ENCODE measurements at regions not wholly inside any gene's neighbourhood (a gene's known extent, or its start where the extent isn't known, plus 50 kb on each side); places are given as distances from the start of the nearest gene placed in this dataset.

DNA sequence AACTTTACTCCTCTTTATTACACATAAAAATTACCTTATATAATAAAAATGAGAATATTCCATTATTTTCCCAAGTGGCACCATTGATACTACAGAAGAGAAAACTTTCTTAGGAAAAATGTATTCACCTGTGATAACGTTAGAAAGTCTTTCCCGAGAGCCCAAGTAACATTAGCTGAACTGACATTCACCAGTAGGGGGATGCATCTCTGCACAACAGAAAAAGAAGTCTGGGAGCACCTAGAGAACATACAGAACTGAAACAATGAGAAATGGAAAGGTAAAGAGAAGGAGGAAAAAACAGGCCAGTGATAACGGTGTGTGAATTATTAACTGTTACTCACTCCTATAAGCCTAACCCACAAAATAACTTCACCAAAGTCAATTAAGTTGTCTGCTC, 423.3 kb downstream of the CENPC start:
- no peak for DNase-seq (ENCODE audit: low read depth)

DNA sequence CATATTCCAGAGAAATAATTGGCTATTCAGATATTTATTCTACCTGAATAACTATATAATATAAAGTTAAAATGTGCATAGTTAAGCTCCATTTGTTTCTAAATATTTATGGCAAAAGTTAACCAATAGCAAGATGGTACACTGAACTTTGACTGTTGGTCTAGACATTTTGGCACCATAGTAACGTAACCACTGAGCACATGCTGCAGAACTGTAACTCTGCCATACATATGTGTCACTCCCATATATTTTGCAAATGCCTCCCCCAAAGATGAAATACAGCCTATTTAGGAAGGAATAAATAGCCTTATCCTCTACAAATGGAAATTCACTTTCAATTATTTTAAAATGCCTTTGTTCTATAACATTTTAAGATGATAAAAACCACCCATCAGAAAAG, 424.9 kb downstream of the CENPC start:
- DNase-seq (ENCODE audit: low read depth): no peak

DNA sequence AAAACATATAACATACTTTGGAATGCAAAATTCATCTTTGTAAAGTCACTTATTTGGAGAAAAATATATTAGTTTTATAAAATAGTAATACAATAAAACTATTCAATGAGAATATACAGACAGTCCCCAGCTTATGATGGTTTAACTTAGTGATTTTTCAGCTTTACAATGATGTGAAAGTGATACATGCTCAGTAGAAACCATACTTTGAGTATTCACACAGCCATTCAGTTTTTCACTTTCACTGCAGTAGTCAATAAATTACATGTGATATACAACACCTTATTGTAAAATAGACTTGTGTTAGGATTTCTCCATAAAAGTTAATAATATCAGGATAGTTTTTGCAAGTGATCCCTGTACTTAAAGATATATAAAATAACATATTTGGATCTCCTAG, 436.0 kb downstream of the CENPC start:
- DNase-seq (ENCODE audit: low read depth): no peak

DNA sequence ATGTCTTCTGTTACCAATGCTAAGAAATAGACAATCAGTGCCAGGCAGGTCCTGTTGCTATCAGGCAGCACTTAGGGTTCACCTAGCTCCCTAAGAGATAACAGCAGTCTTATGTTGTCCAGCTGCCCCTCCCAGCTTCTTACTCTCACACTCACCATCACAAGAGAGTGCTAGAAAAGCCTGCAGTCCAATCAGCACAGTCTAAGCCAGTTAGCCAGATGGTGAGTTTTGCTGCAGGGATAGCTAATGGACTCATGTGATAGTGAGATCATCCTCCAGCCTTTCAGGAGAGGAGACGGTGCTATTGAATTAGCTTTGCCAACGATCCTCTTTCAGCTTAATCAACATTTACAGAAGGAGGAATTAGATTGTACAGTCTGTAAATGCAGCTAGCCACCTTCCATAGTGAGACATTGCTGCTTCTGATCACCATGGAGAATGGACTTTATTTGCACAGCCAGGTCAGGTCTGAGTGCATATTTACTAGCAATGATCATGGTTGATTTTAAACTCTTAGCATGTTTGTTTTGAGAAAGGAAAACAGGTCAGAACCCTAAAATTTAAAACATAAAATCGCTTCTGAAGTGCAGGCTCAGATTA, 438.3 kb downstream of the CENPC start:
- DNase-seq (ENCODE audit: low read depth): no peak

DNA sequence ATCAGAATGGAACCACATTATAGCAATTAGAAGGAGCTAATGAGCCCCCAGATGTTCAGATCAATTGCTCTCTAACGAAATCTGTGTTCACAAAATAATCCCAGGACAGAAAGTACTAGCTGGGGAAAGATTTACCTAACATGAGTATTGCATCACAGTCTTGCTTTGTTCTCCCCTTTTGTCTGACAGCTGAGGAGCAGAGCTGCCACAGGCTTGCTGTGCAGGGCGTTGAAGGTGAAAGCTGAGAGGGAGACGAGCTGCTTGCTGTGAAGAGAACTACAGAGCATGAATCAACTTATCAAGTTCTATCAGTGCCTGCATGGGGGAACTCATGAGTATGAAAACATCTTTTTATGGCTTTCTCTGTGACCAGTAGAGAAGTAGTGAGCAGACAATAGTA, 441.2 kb downstream of the CENPC start:
- DNase-seq (ENCODE audit: low read depth): no peak

DNA sequence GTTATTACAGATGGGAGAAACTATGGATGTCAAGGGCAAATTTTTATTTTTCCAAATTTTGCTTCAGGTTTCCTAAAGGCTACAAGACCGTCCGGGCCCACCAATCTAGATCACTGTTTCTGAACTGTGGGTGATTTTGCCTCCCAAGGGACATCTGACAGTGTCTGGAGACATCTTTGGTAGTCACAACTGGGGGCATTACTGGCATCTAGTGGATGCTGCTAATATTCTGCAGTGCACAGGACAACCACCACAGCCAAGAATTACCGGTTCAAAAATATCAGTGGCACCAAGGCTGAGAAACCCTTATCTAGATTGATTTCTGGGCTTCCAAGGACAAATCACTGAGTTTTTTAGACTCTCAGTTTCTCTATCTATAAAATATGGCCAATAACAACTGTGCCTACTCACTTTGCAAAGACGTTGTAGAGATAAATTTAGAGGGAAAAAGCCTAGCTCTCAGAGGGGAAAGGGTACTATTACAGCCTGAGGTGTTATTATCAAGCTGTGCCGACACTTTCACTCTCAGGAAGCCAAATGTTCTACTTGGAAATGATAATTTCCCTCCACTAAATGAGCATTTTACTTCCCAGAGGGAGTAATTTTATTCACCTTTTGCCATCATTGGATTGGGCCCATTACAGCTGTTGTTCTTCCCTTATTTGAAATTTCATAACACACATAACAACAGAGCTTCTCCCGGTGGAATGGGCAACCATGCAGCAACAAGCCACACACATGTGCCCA, 442.1 kb downstream of the CENPC start:
- no peak for DNase-seq (ENCODE audit: low read depth)

DNA sequence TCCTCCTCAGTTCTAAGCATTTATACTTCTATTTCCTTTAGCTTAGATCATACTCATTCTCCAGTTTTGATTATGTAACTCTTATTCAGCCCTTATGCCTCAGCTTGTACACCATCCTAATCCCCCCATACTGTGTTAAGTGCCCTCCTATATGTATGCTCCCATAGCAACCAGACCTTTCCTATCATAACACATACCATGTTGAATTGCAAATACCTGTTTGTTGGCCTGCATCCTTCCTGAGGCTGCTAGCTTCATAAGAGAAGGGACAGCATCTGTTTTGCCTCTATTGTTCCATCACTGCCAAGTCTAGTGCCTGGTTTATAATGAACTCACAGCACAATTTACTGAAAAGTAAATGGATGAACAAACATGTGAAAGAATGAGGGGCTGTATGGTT, 443.7 kb downstream of the CENPC start:
- DNase-seq (ENCODE audit: low read depth): no peak

DNA sequence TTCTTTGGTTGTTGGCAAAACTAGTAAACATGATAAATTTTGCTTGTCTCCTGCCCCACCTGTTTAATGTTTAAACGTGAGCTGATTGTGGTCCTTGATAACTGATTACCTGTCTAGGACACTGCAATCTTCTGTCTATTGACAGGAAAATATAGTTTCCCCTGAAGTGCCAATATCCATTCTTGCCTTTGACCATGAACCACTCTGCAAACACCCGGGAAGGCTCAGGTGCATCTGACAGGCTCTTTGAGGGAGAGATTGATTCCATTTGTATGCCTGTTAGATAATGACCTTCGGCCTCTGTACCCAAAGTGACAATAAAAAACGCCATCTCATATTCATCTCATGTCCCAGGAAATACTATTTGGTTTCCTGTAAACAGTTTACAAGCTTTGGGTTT, 453.0 kb downstream of the CENPC start:
- no peak for DNase-seq (ENCODE audit: low read depth)

DNA sequence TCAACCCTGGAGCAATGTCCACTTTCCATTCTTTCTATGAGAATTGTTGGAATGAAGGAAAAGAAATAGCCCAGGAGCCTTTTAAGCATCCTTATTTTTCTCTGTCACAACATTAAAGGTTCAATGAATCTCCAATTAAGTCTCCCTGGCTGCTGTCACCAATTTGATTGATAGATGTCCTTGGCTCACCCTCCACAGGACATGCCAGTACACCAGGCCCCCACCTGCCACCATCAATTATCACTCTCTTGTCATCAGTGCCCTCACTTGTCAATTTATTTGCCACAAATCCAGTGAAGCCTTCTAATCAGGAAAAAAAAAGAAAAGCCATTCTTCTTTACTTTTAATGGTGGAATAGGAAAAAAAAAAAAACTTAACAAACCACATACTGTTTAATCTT, 453.6 kb downstream of the CENPC start:
- DNase-seq (ENCODE audit: low read depth): no peak

DNA sequence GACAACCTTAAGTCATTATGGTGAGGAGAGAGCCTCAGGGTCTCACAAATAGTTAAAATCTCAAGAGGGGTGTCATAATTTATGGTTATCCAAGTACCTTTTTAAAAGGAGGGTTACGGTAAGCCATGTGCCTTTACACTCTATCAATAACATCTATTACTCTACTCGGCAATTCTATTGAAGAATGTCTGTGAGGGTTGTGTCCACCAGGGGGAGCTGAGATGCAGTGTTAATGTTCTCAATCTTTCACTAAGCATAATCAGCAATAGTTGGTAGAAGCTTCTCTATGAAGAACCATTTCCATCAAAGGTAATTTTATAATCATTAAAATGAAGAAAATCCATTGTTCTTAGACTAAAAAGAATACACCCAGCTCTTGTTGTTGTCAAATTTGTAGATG, 457.4 kb downstream of the CENPC start:
- DNase-seq (ENCODE audit: low read depth): peak; percentile 1

DNA sequence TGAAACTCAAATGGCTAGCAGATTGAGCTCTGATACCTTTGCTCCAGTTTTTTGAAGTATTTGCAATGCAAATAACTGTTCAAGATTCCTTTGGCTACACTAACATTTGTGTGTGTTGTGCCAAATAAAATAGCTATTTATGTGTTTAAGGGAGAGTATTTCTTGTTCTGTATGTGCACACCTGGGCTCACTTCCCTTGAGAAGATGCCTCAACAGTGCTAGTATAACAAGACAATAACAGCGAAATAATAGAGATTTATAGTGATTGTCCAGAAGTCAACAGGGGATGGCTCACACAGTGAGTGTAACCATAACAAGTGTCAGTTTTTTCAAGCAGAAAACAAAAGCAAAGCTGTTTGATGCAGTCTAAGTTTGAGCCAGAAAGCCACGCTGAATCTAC, 460.5 kb downstream of the CENPC start:
- DNase-seq (ENCODE audit: low read depth): no peak

DNA sequence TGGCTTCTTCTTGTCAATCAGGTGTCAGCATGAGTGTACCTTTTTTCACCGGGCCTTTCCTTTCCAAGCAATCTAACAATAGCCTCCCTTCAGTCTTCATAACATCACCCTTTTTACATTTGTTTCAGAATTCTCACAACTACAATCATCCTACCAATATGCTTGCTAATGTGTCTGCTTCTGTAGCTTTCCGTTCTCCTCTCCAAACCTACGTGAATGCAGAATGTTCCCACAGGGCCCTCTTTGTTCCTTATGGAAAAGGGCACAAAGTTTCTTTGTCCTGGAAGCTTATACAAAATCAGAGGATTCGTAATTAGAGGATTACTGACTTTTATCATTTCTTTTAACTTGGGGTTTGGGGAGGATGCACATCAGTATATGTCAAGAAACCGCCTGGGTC, 461.8 kb downstream of the CENPC start:
- DNase-seq (ENCODE audit: low read depth): no peak

DNA sequence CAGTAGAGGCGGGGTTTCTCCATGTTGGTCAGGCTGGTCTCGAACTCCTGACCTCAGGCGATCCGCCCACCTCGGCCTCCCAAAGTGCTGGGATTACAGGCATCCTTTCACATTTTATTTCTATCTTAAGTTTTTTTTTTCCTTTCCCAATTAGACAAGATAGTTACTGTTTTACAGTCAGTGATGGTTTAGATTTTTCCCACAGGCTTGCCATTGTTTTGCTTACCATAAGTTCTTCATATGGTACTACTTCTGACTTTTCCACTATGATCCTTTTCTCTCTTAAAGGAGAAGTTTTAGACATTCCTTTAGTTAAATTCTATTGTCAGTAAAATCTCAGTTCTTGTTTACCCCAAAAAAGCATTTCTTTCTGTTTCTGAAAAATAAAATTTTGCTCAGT, 462.6 kb downstream of the CENPC start:
- DNase-seq (ENCODE audit: low read depth): no peak

DNA sequence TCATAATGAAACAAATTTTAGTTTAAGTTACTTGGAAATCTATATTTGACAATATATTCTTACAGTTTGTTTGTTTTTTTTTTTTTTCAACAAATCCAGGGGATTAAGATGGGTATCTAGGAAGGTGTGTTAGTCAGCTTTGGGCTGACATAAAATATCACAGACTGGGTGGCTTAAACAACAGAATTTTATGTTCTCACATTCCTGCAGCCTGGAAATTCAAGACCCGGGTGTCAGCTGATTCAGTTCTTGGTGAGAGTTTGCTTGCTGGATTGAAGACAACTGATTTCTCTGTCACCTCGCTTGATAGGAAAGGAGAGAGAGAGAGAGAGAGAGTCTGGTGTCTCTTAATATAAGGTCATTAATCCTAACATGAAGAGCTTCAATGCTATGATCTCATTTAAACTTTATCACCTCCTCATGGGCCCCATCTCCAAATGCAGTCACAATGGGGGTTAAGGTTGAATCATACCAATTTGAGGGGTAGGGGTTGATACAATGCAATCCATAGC, 465.2 kb downstream of the CENPC start:
- DNase-seq (ENCODE audit: low read depth): no peak

DNA sequence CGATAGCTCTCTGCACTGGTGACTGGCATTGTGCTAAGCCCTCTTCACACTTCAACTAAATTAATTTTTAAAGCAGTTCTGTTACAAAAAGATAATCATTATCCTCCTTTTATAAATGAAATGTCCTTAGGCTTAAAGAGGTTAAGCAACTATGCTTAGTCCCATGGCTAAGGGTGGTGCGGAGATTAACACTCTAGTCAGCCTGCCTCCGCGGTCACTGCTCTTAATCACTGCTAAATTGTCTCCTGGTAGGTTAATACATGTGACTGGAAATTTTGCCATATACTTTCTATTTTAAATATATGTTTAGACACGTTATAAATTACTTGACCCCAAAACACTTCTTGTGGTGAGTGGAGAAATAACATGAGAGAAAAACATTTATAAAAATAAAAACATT, 473.7 kb downstream of the CENPC start:
- no peak for DNase-seq (ENCODE audit: low read depth)

DNA sequence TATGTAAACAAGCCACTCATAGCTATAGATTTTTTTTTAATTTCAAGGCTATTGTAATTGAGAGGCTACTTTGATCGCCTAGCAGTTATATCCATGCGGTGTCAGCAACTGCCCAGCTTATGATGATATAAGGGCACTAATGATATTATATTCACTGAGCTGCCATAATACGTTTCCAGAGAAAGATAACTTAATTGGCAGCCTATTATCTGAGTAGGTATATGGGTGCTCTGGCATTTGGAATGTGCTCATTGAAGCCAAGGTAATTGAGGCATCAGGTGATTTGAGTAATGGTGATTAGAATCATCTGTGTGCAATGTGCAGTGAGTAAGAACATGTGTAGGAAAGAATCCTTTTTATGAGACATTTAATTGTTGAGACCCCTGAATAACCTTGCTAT, 490.0 kb downstream of the CENPC start:
- no peak for DNase-seq (ENCODE audit: low read depth)

DNA sequence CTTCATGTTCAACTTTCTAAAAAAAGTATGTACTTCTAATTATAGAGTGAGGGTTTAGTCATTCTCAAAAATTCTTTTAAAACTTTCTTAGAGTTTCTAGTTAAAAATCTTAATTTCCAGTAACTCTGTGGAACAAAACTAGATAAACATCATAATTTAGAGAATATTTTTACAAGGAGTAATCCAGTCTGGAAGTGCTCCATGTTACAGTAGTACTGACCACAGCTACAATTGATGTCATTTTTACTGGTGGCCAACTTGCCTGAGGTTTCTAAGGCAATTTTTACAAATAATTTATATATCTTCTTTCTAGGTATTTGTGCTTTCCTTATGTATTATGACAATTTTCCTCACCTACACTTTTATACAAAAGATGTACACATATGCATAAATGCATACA, 490.4 kb downstream of the CENPC start:
- DNase-seq (ENCODE audit: low read depth): no peak

DNA sequence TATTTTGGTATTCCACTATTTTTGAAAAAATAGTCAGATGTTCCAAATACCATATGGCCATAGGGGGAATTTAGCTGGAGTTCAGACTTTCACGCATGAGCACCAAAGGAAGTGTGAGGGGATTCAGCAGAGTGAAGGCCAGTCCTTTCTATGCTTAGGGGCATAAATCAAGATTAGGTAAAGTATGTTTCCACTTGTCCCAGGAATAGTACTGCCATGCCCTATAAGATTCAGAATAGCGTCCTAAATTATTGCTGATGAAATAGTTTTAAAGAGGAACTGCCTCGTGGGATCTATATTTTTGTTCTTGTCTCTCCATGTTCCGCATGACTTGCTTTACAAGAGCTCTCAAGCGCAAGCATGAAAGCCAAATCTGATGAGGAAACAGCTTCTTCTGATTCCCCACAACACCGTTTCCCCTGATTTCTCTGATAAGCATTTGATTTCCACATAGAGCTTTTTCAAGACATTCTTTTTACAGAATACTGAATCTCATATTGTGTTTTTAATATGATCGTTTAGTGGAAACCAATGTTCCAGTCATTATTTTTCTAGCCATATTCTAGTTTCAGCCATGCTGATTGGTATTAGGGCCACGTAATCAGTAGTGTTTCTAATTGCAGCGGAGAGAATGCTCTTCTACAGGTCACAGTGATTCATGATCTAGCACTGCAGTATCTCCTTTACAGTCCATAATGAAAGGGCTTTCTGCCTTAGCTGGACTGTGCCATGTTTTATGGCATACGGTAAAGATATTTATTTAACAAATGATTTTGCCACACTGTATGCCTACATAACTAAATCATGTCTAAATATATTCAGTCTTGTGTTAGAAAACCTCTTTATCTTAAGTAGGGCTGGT, 492.3 kb downstream of the CENPC start:
- DNase-seq (ENCODE audit: low read depth): no peak

DNA sequence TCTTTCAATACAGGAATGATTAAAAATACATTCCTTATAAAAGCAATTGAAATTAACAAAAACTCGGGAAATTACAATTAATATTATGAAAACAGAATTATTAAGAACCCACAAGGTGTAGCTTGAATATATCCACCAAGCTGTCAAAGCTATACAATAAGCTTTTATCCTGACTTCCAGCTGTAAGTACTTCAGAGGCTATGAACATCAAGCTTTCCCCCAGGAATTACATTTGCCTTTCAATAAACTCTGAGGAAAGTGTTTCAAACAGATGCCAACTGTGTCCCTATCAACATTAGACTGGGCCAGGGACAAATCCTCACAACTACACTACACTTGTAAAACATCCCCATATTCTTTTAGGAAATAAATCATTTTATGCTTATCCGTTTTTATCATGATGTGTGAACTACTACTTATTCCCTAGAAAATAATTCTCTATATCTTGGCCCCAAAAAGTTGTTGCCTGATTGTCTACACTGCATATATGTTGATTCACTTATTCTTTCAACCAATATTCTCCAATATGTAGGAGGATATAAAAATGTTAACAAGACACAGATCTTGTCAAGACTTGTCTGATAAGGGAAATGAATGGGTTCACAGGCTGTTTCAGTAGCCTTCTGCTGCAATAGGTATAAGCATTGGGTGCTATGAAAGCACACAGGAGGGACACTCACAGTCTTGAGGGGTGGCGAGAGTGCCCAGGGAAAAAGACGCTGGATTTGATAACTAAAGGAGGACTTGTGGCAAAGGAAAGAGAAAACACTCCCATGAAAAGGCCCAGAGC, 494.1 kb downstream of the CENPC start:
- no peak for DNase-seq (ENCODE audit: low read depth)

DNA sequence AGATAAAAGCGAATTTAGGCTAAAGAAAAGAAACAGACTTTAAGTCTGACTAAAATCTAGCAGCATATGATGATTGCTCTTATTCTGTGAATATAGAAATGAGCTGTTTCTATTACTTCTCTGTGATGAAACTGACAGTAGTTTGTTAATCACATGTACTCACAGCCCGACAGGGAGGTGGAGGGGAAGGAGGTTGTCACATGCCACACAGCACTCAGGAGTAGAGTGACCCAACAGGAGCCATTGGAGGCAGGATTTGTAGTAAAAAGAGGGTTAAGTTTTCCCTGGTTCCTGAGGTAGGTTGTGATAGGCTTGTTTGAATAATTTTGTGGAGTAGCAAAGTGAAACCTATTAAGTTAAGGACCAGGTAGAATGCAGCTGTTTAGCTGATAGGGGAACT, 495.9 kb downstream of the CENPC start:
- no peak for DNase-seq (ENCODE audit: low read depth)

DNA sequence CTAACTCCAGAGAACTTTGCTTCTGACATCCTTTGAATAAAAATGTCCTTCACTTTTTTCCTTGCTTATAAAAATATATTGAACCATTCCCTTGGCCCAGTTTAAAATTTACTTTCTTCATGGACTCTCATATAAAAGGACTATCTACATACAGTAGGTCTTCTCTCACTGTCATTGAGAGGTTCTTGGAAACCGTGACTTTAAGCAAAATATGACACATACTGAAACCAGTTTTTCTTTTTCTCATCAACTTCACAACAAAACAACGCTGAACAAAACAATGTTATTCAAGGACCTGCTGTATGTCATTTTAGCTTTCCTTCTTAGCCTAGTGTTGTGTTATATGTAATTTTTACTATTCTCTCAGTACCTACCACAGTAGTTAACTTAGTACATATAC, 496.8 kb downstream of the CENPC start:
- DNase-seq (ENCODE audit: low read depth): no peak

DNA sequence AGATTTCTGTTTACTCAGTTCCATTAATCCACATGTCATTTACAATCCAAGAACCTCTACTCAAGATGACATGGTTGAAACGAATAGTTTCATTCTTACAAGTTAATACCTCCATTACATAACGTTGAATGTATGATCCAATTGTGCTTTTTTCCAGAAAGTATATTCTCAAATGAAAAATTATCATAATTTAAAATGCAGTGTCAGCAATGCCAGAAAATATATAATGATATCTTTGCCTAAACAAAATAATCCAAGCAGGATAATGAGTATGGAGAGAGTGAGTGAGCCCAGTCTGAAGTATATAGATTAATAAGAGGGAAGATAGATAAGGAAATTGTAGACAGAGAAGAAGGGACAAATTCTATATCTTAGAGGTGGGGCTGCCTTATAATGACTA, 505.0 kb downstream of the CENPC start:
- DNase-seq (ENCODE audit: low read depth): no peak

Measured in T follicular helper cell (primary cell).